Cardiac fibroblast (primary cell): ENCODE measurements at regions not wholly inside any gene's neighbourhood (a gene's known extent, or its start where the extent isn't known, plus 50 kb on each side); places are given as distances from the start of the nearest gene placed in this dataset.

ENCODE experiments used
- DNase-seq, 2 donors: peaks; one replicate each; pipeline versions ENCODE4 v3.0.0 to v3.0.0-alpha.2; 2010; ENCODE audit warnings: low read depth in 2 of 2
- H3K4me3 ChIP-seq, 2 donors: replicated peaks in 1 of 2; 1 replicate in 1 of 2; 2 replicates in 1 of 2; pipeline ENCODE4 v1.5.1; 2011; ENCODE audit warnings: low read depth in 2 of 2, low read length in 2 of 2, mild to moderate bottlenecking in 2 of 2, moderate library complexity in 1 of 2
- TF ChIP-seq, protein P1 (sequence below): IDR thresholded peaks from one replicate; pipeline ENCODE4 v1.5.1; 2011; ENCODE audit warnings: low read depth, mild to moderate bottlenecking, low read length, inconsistent platforms

DNA sequence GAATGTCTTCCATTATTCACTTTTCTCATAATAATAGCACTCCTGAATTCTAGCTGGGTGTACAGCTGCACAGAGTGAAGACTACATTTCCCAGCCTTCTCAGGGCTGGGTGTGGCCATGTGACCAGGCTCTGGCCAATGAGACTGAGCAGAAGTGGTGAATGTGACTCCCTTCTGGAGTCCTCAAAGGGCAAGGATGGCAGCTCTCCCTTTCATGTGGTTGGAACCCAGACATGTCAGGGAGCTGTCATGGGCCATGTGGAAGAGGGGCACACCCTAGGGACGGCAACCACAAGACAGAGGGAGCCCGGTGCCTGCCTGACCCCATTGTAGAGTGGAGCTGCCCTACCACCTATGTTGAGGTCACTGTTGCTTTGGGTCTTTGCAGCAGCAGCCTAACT, 312.8 kb upstream of the SULF2 start:
- no peak overlapping the region for H3K4me3 ChIP-seq
- TF ChIP-seq, protein P1, sequence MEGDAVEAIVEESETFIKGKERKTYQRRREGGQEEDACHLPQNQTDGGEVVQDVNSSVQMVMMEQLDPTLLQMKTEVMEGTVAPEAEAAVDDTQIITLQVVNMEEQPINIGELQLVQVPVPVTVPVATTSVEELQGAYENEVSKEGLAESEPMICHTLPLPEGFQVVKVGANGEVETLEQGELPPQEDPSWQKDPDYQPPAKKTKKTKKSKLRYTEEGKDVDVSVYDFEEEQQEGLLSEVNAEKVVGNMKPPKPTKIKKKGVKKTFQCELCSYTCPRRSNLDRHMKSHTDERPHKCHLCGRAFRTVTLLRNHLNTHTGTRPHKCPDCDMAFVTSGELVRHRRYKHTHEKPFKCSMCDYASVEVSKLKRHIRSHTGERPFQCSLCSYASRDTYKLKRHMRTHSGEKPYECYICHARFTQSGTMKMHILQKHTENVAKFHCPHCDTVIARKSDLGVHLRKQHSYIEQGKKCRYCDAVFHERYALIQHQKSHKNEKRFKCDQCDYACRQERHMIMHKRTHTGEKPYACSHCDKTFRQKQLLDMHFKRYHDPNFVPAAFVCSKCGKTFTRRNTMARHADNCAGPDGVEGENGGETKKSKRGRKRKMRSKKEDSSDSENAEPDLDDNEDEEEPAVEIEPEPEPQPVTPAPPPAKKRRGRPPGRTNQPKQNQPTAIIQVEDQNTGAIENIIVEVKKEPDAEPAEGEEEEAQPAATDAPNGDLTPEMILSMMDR, result no peak
- DNase-seq, result peak in 1 of 2 donors; percentile 34

GRCh38 chr20:48096957-48097890, 311.9 kb upstream of the SULF2 start:
- TF ChIP-seq, protein P1, result no peak
- no peak for DNase-seq
- H3K4me3 ChIP-seq, result no peak overlapping the region

GRCh38 chr20:48096212-48096875, 311.1 kb upstream of the SULF2 start:
- H3K4me3 ChIP-seq, result no peak overlapping the region
- DNase-seq, result no peak
- TF ChIP-seq, protein P1, result no peak

DNA sequence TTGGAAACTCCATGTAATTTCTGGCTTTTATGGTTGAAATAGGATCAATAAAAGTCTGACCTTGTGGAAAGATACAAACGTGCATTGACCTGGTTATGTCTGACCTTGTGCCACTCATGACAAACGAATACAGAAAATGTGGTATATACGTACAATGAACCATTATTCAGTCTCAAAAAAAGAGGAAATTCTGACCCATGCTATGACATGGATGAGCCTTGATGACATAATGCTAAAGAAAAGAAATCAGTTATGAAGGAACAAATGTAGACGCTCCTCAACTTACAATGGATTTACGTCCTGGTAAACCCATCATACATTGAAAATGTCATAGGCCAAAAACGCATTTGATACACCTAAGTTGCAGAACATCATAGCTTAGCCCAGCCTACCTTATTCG, 309.7 kb upstream of the SULF2 start:
- DNase-seq, result no peak

GRCh38 chr20:48094196-48094749, 309.0 kb upstream of the SULF2 start:
- no peak overlapping the region for H3K4me3 ChIP-seq
- TF ChIP-seq, protein P1, result no peak
- no peak for DNase-seq

More for the DNA sequence above, 309.7 kb upstream of the SULF2 start:
- TF ChIP-seq, protein P1, result no peak
- no peak overlapping the region for H3K4me3 ChIP-seq

DNA sequence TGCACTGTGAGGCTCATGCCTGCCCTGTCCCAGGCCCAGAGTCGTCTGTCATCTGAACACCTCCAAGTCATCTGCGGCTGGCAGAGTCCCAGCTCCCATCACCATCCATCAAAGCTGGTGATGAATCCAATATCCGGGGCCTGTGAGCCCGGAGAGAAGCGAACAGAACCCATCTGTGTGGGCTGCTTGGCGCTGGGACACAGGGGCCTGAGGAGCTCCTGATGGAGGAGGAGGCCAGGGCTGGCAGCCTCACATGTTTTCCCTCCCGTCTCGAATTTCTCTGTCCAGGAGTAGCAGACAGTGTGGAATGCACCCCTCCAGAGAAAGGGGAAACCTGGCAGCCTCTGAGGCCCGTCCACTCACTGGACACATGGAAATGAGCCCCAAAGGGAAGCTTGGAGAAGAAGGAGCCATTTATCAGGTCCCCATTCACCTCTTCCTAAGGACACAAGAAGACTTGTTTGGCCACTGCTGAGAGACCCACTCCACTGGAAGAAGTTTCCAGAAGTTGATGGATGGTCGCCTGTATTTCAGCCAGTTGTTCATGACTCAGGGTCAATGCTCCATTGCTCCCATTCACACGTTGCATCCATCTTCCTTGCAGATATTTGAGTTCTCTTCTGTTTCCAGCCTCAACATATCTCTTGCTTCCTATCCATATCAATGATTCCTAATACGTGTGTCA, 307.5 kb upstream of the SULF2 start:
- TF ChIP-seq, protein P1, result no peak
- DNase-seq, result no peak
- H3K4me3 ChIP-seq, result no peak overlapping the region
